IMR-90 (cell line): ENCODE measurements at regions not wholly inside any gene's neighbourhood (a gene's known extent, or its start where the extent isn't known, plus 50 kb on each side); places are given as distances from the start of the nearest gene placed in this dataset.

Experiments
- ATAC-seq: fragments of 200-7000 bp; cut with Tn5 transposase; 2 replicates; pipeline ENCODE4 v1.9.1; 2020; ENCODE audit warnings: low read depth, mild to moderate bottlenecking, moderate library complexity
- BruUV-seq: library from RNA; stranded (reverse); fragments of 400-500 nt; replicated peaks from 2 replicates; lab custom pipeline; 2021; lab: Mats Ljungman, UMichigan
- CTCF ChIA-PET: fragments of 300-600 bp; formaldehyde crosslinking; extraction: SDS; loops from one replicate; lab custom pipeline; 2021; ENCODE audit warnings: antibody characterized with exemption; lab: Yijun Ruan, JAX
- POLR2A ChIA-PET: fragments of 300-600 bp; sonication (Branson Sonifier 250); formaldehyde crosslinking; loops from one replicate; lab custom pipeline; 2022; ENCODE audit warnings: antibody characterized with exemption; ENCODE audit not compliant: unreplicated experiment; lab: Charles Lee
- DNase-seq: peaks from one replicate; pipeline ENCODE4 v3.0.0; 2013
- H2AFZ ChIP-seq: replicated peaks from 2 replicates; pipeline ENCODE3; 2013; ENCODE audit warnings: low read length, mild to moderate bottlenecking; ENCODE audit not compliant: poor library complexity
- H2AK5ac ChIP-seq: 2 replicates; pipeline ENCODE4 v1.6.1; 2013; ENCODE audit warnings: low read depth, low read length, inconsistent platforms
- H2AK9ac ChIP-seq: replicated peaks from 2 replicates; pipeline ENCODE3; 2013; ENCODE audit warnings: mild to moderate bottlenecking, low read depth, low read length, moderate library complexity; ENCODE audit not compliant: poor library complexity
- H2BK120ac ChIP-seq: 2 replicates; pipeline ENCODE4 v1.6.1; 2013; ENCODE audit warnings: low read depth, low read length, inconsistent platforms
- H2BK15ac ChIP-seq: 3 replicates; pipeline ENCODE4 v1.6.1; 2013; ENCODE audit warnings: low read depth, low read length, inconsistent platforms
- H2BK20ac ChIP-seq: 2 replicates; pipeline ENCODE4 v1.6.1; 2013; ENCODE audit warnings: low read depth, mild to moderate bottlenecking, inconsistent platforms, low read length, moderate library complexity
- H2BK5ac ChIP-seq: 2 replicates; pipeline ENCODE4 v1.6.1; 2013; ENCODE audit warnings: mild to moderate bottlenecking, low read depth, low read length, inconsistent platforms; ENCODE audit not compliant: poor library complexity, severe bottlenecking
- H3K14ac ChIP-seq: replicated peaks from 2 replicates; pipeline ENCODE4 v1.6.1; 2013; ENCODE audit warnings: low read depth, low read length, inconsistent platforms
- H3K18ac ChIP-seq: 2 replicates; pipeline ENCODE4 v1.6.1; 2013; ENCODE audit warnings: low read depth, low read length, control low read depth
- H3K23ac ChIP-seq: 2 replicates; pipeline ENCODE4 v1.6.1; 2013; ENCODE audit warnings: low read depth, low read length, inconsistent platforms
- H3K27ac ChIP-seq: 2 replicates; pipeline ENCODE4 v1.5.1; 2013; ENCODE audit warnings: mild to moderate bottlenecking, control low read depth, low read length; ENCODE audit not compliant: insufficient read depth
- H3K27me3 ChIP-seq: 2 replicates; pipeline ENCODE4 v1.6.1; 2013; ENCODE audit warnings: low read length; ENCODE audit not compliant: control insufficient read depth, insufficient read depth
- H3K36me3 ChIP-seq: 2 replicates; pipeline ENCODE4 v1.6.1; 2013; ENCODE audit warnings: low read length, mixed read lengths; ENCODE audit not compliant: control insufficient read depth, insufficient read depth
- H3K4ac ChIP-seq: 2 replicates; pipeline ENCODE4 v1.6.1; 2013; ENCODE audit warnings: low read depth, low read length, inconsistent platforms
- H3K4me1 ChIP-seq: 2 replicates; pipeline ENCODE4 v1.6.1; 2013; ENCODE audit warnings: low read length, mixed read lengths; ENCODE audit not compliant: control insufficient read depth, insufficient read depth
- H3K4me2 ChIP-seq: 2 replicates; pipeline ENCODE4 v1.6.1; 2013; ENCODE audit warnings: low read depth, mild to moderate bottlenecking, control low read depth, low read length, moderate library complexity
- H3K4me3 ChIP-seq: 2 replicates; pipeline ENCODE4 v1.5.1; 2013; ENCODE audit warnings: low read depth, mild to moderate bottlenecking, control low read depth, low read length, moderate library complexity; ENCODE audit not compliant: insufficient read depth
- H3K56ac ChIP-seq: 2 replicates; pipeline ENCODE4 v1.6.1; 2013; ENCODE audit warnings: low read length, inconsistent platforms; ENCODE audit not compliant: insufficient read depth; ENCODE audit errors: extremely low read depth
- H3K79me1 ChIP-seq, 2 experiments: 2 replicates each; pipeline ENCODE4 v1.6.1; 2013; ENCODE audit warnings: low read length in 2 of 2, inconsistent platforms in 1 of 2, low read depth in 1 of 2
- H3K9ac ChIP-seq: 2 replicates; pipeline ENCODE4 v1.6.1; 2013; ENCODE audit warnings: low read depth, low read length, control low read depth
- H3K9me1 ChIP-seq: 2 replicates; pipeline ENCODE4 v1.6.1; 2013; ENCODE audit warnings: low read length, inconsistent platforms; ENCODE audit not compliant: insufficient read depth
- H3K9me3 ChIP-seq: 2 replicates; pipeline ENCODE4 v1.6.1; 2013; ENCODE audit warnings: low read length; ENCODE audit not compliant: control insufficient read depth, insufficient read depth
- H4K20me1 ChIP-seq: 2 replicates; pipeline ENCODE4 v1.6.1; 2013; ENCODE audit warnings: low read length, inconsistent platforms; ENCODE audit not compliant: insufficient read depth
- H4K5ac ChIP-seq: 2 replicates; pipeline ENCODE4 v1.6.1; 2013; ENCODE audit warnings: mild to moderate bottlenecking, low read depth, low read length, control low read depth
- H4K8ac ChIP-seq, 2 experiments: 2 replicates each; pipeline ENCODE4 v1.6.1; 2013; ENCODE audit warnings: low read depth in 2 of 2, low read length in 2 of 2, control low read depth in 1 of 2, inconsistent platforms in 1 of 2
- H4K91ac ChIP-seq: 2 replicates; pipeline ENCODE4 v1.6.1; 2013; ENCODE audit warnings: low read depth, low read length, inconsistent platforms; ENCODE audit not compliant: insufficient read depth
- BHLHE40 ChIP-seq: fragments of 150-350 bp; IDR thresholded peaks from 2 replicates; pipeline ENCODE4 v1.6.1; 2016; ENCODE audit warnings: mild to moderate bottlenecking, low read depth, low read length
- CEBPB ChIP-seq: IDR thresholded peaks from 2 replicates; pipeline ENCODE4 v1.6.1; 2012; ENCODE audit warnings: low read depth, low read length, improper control_type of control experiment
- CHD1 ChIP-seq: IDR thresholded peaks from 2 replicates; pipeline ENCODE4 v1.6.1; 2012; ENCODE audit warnings: low read depth, low read length, improper control_type of control experiment
- FOS ChIP-seq: fragments of 150-350 bp; IDR thresholded peaks from 2 replicates; pipeline ENCODE4 v1.6.1; 2016; ENCODE audit warnings: low read depth, low read length
- MAFK ChIP-seq: IDR thresholded peaks from 2 replicates; pipeline ENCODE4 v1.6.1; 2012; ENCODE audit warnings: low read depth, low read length, improper control_type of control experiment
- MAZ ChIP-seq: IDR thresholded peaks from 2 replicates; pipeline ENCODE4 v1.6.1; 2012; ENCODE audit warnings: low read depth, mild to moderate bottlenecking, low read length, improper control_type of control experiment, moderate library complexity, borderline replicate concordance
- MXI1 ChIP-seq: IDR thresholded peaks from 2 replicates; pipeline ENCODE4 v1.6.1; 2012; ENCODE audit warnings: low read depth, mild to moderate bottlenecking, low read length, moderate library complexity, borderline replicate concordance
- NFE2L2 ChIP-seq: fragments of 150-350 bp; IDR thresholded peaks from 2 replicates; pipeline ENCODE4 v1.6.1; 2016; ENCODE audit warnings: low read depth, mild to moderate bottlenecking, low read length
- POLR2A ChIP-seq: IDR thresholded peaks from 2 replicates; pipeline ENCODE4 v1.6.1; 2012; ENCODE audit warnings: mild to moderate bottlenecking, low read depth, low read length
- RFX5 ChIP-seq: IDR thresholded peaks from 2 replicates; pipeline ENCODE4 v1.8.0; 2012; ENCODE audit warnings: low read depth, mild to moderate bottlenecking, low read length, moderate library complexity
- SMC3 ChIP-seq: fragments of 150-350 bp; IDR thresholded peaks from 2 replicates; pipeline ENCODE4 v1.6.1; 2016; ENCODE audit warnings: low read depth, mild to moderate bottlenecking, antibody characterized with exemption, low read length, moderate library complexity
- WGBS, 2 experiments: methylation state at CpG; one replicate each; pipeline versions ENCODE4 v1.1.5 to v1.1.7; 2013; ENCODE audit warnings: missing lambda C conversion rate in 2 of 2; ENCODE audit not compliant: insufficient read length in 1 of 2; ENCODE audit errors: extremely low coverage in 2 of 2; 5-methylcytosine and 5-hydroxymethylcytosine counted together
- dilution Hi-C: fragments of 300-500 bp; cut with HindIII; formaldehyde crosslinking; loops from one replicate; pipeline ENCODE4 v1.14.3; 2018; ENCODE audit warnings: low sequenced_read_pairs; ENCODE audit not compliant: unreplicated experiment
- in situ Hi-C: fragments of 300-500 bp; cut with MboI; formaldehyde crosslinking; loops from 3 replicates; pipeline ENCODE4 v1.14.3; 2019; ENCODE audit warnings: low sequenced_read_pairs, inconsistent platforms, mixed read lengths
- intact Hi-C: fragments of 100-400 bp; cut with micrococcal nuclease; formaldehyde crosslinking; loops from 2 replicates; pipeline ENCODE4 v1.10.0; 2022
- TF ChIP-seq, protein P1 (sequence below): fragments of 150-350 bp; IDR thresholded peaks from 2 replicates; pipeline ENCODE4 v1.6.1; 2016; ENCODE audit warnings: low read depth, mild to moderate bottlenecking, low read length, moderate library complexity, borderline replicate concordance

DNA sequence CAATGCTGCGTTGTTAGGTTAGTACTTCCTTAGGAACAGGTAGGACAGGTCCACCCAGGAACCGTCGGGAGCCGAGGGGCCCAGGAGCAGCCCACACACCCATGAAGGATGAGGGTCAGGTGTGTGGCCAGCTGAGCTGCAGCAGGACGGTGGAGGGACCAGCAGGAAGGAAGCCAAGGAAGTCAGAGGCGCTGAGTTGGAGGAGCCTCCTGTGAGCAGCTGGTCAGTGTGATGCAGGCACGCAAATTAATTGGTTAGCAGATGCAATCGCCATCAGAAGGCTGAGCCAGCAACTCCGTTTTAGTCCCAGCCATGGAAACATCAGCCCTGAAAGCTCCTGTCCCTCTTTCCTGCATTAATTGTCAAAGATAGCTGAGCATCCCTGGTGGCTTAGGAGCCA, 114.9 kb upstream of the SOX1 start:
- dilution Hi-C loops = no loop called here
- Histone ChIP-seq H3K27me3 (no peaks in the 10 kb centered on the region), H4K5ac (no peak overlapping the region), H3K9me3 (peaks cover 65% of the 10 kb centered on the region), H3K4me1 (no peaks in the 10 kb centered on the region), H2AFZ (peak overlapping the region; percentile 23), H3K4ac (no peak overlapping the region), H4K8ac (no peak overlapping the region), H3K4me3 (no peak overlapping the region), H3K18ac (no peak overlapping the region), H3K36me3 (no peaks in the 10 kb centered on the region), H2AK5ac (no peak overlapping the region), H4K91ac (no peak overlapping the region), H3K9ac (no peak overlapping the region), H2BK15ac (no peak overlapping the region), H3K4me2 (no peak overlapping the region), H2AK9ac (no peak overlapping the region), H3K14ac (no peak overlapping the region), H3K27ac (no peak overlapping the region), H3K23ac (no peak overlapping the region), H2BK120ac (no peak overlapping the region), H3K9me1 (no peaks in the 10 kb centered on the region), H2BK20ac (no peak overlapping the region), H4K20me1 (no peaks in the 10 kb centered on the region; the same call in 1 of the 2 replicates), H3K79me1 (no peaks in the 10 kb centered on the region), H3K56ac (no peak overlapping the region), H2BK5ac (no peak overlapping the region)
- BruUV-seq = no TSS peak
- in situ Hi-C loops = no loop called here
- intact Hi-C loops = no loop called here
- DNase-seq = no peak
- TF ChIP-seq NFE2L2 (no peak), MAFK (no peak), CHD1 (no peak), SMC3 (no peak), MAZ (no peak), MXI1 (no peak), RFX5 (no peak), CEBPB (no peak), FOS (no peak), BHLHE40 (no peak), POLR2A (no peak)
- TF ChIP-seq, protein P1, sequence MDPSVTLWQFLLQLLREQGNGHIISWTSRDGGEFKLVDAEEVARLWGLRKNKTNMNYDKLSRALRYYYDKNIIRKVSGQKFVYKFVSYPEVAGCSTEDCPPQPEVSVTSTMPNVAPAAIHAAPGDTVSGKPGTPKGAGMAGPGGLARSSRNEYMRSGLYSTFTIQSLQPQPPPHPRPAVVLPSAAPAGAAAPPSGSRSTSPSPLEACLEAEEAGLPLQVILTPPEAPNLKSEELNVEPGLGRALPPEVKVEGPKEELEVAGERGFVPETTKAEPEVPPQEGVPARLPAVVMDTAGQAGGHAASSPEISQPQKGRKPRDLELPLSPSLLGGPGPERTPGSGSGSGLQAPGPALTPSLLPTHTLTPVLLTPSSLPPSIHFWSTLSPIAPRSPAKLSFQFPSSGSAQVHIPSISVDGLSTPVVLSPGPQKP = no peak
- 36% methylated on average over 3 of the region's 9 CpGs; no CpG with 5 or more reads in 1 of the 2 experiments for WGBS, 2 experiments
- CTCF ChIA-PET = no interaction called here
- no peak for ATAC-seq
- POLR2A ChIA-PET = no interaction called here
